ENCODE measurements at regions not wholly inside any gene's neighbourhood (a gene's known extent, or its start where the extent isn't known, plus 50 kb on each side); places are given as distances from the start of the nearest gene placed in this dataset.

DNA sequence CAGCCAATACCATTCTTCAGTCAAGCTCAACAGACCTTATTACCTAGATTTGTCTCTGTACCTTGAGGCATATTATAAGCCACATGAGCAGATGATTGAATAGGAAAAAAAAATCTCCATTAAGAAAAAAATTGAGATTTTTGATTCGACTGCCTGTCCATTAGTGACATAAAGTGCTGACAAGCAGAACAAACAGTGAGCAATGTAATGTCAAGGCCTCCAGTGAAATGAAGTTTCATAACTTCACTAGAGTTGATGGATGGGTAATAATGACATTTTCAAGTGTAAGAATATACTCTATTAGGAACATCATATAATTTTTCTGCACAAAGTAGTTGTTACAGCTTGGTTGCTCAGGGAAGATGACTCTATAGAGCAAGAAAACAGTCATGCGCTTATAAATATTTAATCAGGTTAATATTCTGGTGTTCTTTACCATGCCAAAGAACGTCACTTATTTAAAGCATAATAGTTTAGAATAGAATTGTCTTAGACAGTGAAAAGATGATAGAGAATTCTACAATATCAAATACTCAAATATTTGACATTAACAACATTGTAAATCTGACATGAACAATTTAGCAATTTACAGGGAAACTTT is 783.7 kb downstream of the EPHA7 start:
- CTCF ChIA-PET, result no interaction called here
- 100% methylated on average over 1 of the region's 3 CpGs for WGBS (ENCODE audit: insufficient coverage)
- no peaks in the 10 kb centered on the region for H3K27me3 ChIP-seq (replicated peaks in 2 of 5; ENCODE audit: control insufficient read depth in 4 of 5, insufficient read depth in 5 of 5, low read length in 4 of 5)
- no peaks in the 10 kb centered on the region for H3K4me1 ChIP-seq (ENCODE audit: control extremely low read depth in 1 of 4, control insufficient read depth in 4 of 4, insufficient read depth in 4 of 4, low read length in 3 of 4)
- no peak overlapping the region for H3K4me3 ChIP-seq (ENCODE audit: control insufficient read depth in 1 of 7, extremely low read depth in 1 of 7, insufficient read depth in 4 of 7, low read depth in 2 of 7, low read length in 6 of 7)
- H3K9me3 ChIP-seq (ENCODE audit: control extremely low read depth in 1 of 5, control insufficient read depth in 4 of 5, insufficient read depth in 2 of 5, low read depth in 1 of 5, low read length in 4 of 5), result no peaks in the 10 kb centered on the region
- no peaks in the 10 kb centered on the region for H3K36me3 ChIP-seq (ENCODE audit: control insufficient read depth in 4 of 4, insufficient read depth in 4 of 4, low read length in 3 of 4)
- H3K27ac ChIP-seq (ENCODE audit: insufficient read depth in 1 of 2, low read depth in 1 of 2, low read length in 2 of 2, poor library complexity in 1 of 2, severe bottlenecking in 2 of 2), result no peak overlapping the region
- DNase-seq, result no peak
- POLR2A ChIA-PET, result no interaction called here

DNA sequence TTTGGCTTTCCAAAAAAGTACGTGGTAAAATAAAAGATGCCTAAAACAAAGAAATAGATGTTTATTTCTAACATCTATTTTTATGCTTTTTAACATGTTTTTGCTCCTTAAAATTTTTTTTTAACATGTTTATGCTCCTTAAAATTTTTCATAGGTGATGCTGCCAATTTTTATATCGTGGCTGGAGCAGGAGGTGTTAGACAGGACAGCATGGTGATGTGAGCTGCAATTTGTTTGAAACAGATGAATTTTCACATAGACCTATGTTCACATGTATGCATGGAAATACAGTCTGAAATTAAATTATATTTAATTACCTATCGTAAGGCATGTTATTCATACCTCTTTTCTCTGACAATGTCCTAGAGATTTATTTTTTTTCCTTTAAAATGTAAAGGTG is 784.8 kb downstream of the EPHA7 start:
- H3K4me1 ChIP-seq (ENCODE audit: control extremely low read depth in 1 of 4, control insufficient read depth in 4 of 4, insufficient read depth in 4 of 4, low read length in 3 of 4), result no peaks in the 10 kb centered on the region
- ChIA-PET CTCF (no interaction called here), POLR2A (no interaction called here)
- WGBS (ENCODE audit: insufficient coverage), result no CpG with 5 or more reads among the region's 3 CpGs
- no peak overlapping the region for H3K27ac ChIP-seq (ENCODE audit: insufficient read depth in 1 of 2, low read depth in 1 of 2, low read length in 2 of 2, poor library complexity in 1 of 2, severe bottlenecking in 2 of 2)
- H3K36me3 ChIP-seq (ENCODE audit: control insufficient read depth in 4 of 4, insufficient read depth in 4 of 4, low read length in 3 of 4), result no peaks in the 10 kb centered on the region
- DNase-seq, result no peak
- no peak overlapping the region for H3K4me3 ChIP-seq (ENCODE audit: control insufficient read depth in 1 of 7, extremely low read depth in 1 of 7, insufficient read depth in 4 of 7, low read depth in 2 of 7, low read length in 6 of 7)
- no peaks in the 10 kb centered on the region for H3K27me3 ChIP-seq (replicated peaks in 2 of 5; ENCODE audit: control insufficient read depth in 4 of 5, insufficient read depth in 5 of 5, low read length in 4 of 5)
- no peaks in the 10 kb centered on the region for H3K9me3 ChIP-seq (ENCODE audit: control extremely low read depth in 1 of 5, control insufficient read depth in 4 of 5, insufficient read depth in 2 of 5, low read depth in 1 of 5, low read length in 4 of 5)

DNA sequence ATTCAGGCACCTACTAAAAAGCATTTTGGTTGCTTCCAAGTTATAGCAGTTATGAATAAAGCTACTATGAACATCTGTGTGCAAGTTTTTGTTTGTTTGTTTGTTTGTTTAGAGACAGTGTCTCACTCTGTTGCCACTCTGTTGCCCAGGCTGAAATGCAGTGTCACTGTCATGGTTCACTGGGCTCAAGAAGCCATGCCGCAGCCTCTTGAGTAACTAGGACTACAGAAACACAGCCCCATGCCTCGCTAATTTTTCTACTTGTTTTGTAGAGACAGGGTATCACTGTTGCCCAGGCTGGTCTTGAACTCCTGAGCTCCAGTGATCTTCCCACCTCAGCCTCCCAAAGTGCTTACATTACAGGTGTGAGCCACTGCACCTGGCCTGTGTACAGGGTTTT is 795.9 kb downstream of the EPHA7 start:
- Histone ChIP-seq H3K36me3 (ENCODE audit: control insufficient read depth in 4 of 4, insufficient read depth in 4 of 4, low read length in 3 of 4) (no peaks in the 10 kb centered on the region), H3K4me1 (ENCODE audit: control extremely low read depth in 1 of 4, control insufficient read depth in 4 of 4, insufficient read depth in 4 of 4, low read length in 3 of 4) (no peaks in the 10 kb centered on the region), H3K27me3 (replicated peaks in 2 of 5; ENCODE audit: control insufficient read depth in 4 of 5, insufficient read depth in 5 of 5, low read length in 4 of 5) (no peaks in the 10 kb centered on the region), H3K9me3 (ENCODE audit: control extremely low read depth in 1 of 5, control insufficient read depth in 4 of 5, insufficient read depth in 2 of 5, low read depth in 1 of 5, low read length in 4 of 5) (no peaks in the 10 kb centered on the region), H3K4me3 (ENCODE audit: control insufficient read depth in 1 of 7, extremely low read depth in 1 of 7, insufficient read depth in 4 of 7, low read depth in 2 of 7, low read length in 6 of 7) (no peak overlapping the region), H3K27ac (ENCODE audit: insufficient read depth in 1 of 2, low read depth in 1 of 2, low read length in 2 of 2, poor library complexity in 1 of 2, severe bottlenecking in 2 of 2) (no peak overlapping the region)
- ChIA-PET CTCF (interaction anchor here (1.0 kb wide), 1 partner anchor 15 kb away, joined by 3 read pairs; no protein-coding TSS in a partner anchor), POLR2A (no interaction called here)
- DNase-seq, result no peak
- WGBS (ENCODE audit: insufficient coverage), result 100% methylated on average over 1 of the region's 2 CpGs

DNA sequence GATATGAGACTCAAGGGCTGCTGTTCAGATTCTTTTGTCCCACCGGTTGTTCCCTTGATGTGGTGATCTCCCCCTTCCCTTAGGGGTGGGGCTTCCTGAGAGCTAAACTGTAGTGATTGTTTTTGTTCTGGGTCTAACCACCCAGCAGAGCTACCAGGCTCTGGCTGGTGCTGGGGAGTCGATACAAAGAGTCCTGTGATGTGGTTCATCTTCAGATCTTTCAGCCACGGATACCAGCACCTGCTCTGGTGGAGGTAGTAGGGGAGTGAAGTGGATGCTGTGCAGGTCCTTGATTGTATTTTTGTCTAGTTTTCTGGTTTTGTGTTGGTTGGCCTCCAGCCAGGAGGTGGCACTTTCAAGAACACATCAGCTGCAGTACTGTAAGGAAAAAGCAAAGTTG is 801.6 kb downstream of the EPHA7 start:
- ChIA-PET CTCF (no interaction called here), POLR2A (no interaction called here)
- no peaks in the 10 kb centered on the region for H3K4me1 ChIP-seq (ENCODE audit: control extremely low read depth in 1 of 4, control insufficient read depth in 4 of 4, insufficient read depth in 4 of 4, low read length in 3 of 4)
- DNase-seq, result no peak
- H3K27me3 ChIP-seq (replicated peaks in 2 of 5; ENCODE audit: control insufficient read depth in 4 of 5, insufficient read depth in 5 of 5, low read length in 4 of 5), result no peaks in the 10 kb centered on the region
- no peaks in the 10 kb centered on the region for H3K36me3 ChIP-seq (ENCODE audit: control insufficient read depth in 4 of 4, insufficient read depth in 4 of 4, low read length in 3 of 4)
- no peak overlapping the region for H3K27ac ChIP-seq (ENCODE audit: insufficient read depth in 1 of 2, low read depth in 1 of 2, low read length in 2 of 2, poor library complexity in 1 of 2, severe bottlenecking in 2 of 2)
- no peaks in the 10 kb centered on the region for H3K9me3 ChIP-seq (ENCODE audit: control extremely low read depth in 1 of 5, control insufficient read depth in 4 of 5, insufficient read depth in 2 of 5, low read depth in 1 of 5, low read length in 4 of 5)
- no peak overlapping the region for H3K4me3 ChIP-seq (ENCODE audit: control insufficient read depth in 1 of 7, extremely low read depth in 1 of 7, insufficient read depth in 4 of 7, low read depth in 2 of 7, low read length in 6 of 7)
- 89% methylated on average over 3 of the region's 3 CpGs for WGBS (ENCODE audit: insufficient coverage)

DNA sequence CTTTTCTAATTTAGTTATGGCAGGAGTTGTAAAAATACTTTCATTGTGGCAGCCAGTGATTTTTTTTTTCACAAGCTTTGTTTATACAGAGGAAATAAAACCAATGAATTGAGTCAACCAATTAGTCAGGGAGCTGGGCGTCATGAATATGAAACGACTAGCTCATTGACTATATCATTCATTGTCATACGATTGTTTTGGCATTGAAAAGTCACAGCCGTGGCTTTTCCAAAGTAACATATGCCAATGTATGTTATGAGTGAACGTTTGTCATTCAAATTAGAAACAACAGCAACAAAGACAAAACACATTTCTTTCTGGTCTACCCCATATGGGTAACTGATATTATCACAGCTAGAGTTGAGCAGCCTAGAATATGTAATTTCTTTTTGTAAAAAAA is 810.6 kb downstream of the EPHA7 start:
- ChIA-PET CTCF (interaction anchor here (0.6 kb wide), 1 partner anchor 15 kb away, joined by 3 read pairs; no protein-coding TSS in a partner anchor), POLR2A (no interaction called here)
- Histone ChIP-seq H3K27me3 (replicated peaks in 2 of 5; ENCODE audit: control insufficient read depth in 4 of 5, insufficient read depth in 5 of 5, low read length in 4 of 5) (no peaks in the 10 kb centered on the region), H3K27ac (ENCODE audit: insufficient read depth in 1 of 2, low read depth in 1 of 2, low read length in 2 of 2, poor library complexity in 1 of 2, severe bottlenecking in 2 of 2) (no peak overlapping the region), H3K9me3 (ENCODE audit: control extremely low read depth in 1 of 5, control insufficient read depth in 4 of 5, insufficient read depth in 2 of 5, low read depth in 1 of 5, low read length in 4 of 5) (peaks cover 0 to 1% (median 0%) of the 10 kb centered on the region in 5 experiments), H3K4me1 (ENCODE audit: control extremely low read depth in 1 of 4, control insufficient read depth in 4 of 4, insufficient read depth in 4 of 4, low read length in 3 of 4) (no peaks in the 10 kb centered on the region), H3K4me3 (ENCODE audit: control insufficient read depth in 1 of 7, extremely low read depth in 1 of 7, insufficient read depth in 4 of 7, low read depth in 2 of 7, low read length in 6 of 7) (no peak overlapping the region), H3K36me3 (ENCODE audit: control insufficient read depth in 4 of 4, insufficient read depth in 4 of 4, low read length in 3 of 4) (no peaks in the 10 kb centered on the region)
- no peak for DNase-seq
- WGBS (ENCODE audit: insufficient coverage), result no CpG with 5 or more reads among the region's 5 CpGs

DNA sequence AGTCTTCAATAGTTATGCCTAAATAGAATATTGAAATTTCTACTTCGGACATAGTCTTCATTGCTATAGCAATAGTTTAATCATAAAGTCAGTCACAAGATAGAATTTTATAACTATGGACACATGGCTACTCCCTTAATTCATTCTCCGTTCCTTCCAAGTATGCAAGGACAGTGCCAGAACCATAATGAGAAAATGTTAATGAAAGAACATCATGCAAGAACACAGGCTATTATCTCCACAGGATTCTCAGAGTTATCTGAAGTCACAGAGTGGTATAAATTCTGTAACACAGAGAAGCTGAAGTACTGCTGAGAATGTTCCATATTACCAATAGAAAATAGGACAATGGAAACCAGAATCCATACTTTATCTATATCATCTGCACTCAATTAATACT is 826.2 kb downstream of the EPHA7 start:
- no peaks in the 10 kb centered on the region for H3K27me3 ChIP-seq (replicated peaks in 2 of 5; ENCODE audit: control insufficient read depth in 4 of 5, insufficient read depth in 5 of 5, low read length in 4 of 5)
- CTCF ChIA-PET, result no interaction called here
- no peak for DNase-seq
- WGBS (ENCODE audit: insufficient coverage), result no CpG with 5 or more reads among the region's 2 CpGs
- no peaks in the 10 kb centered on the region for H3K4me1 ChIP-seq (ENCODE audit: control extremely low read depth in 1 of 4, control insufficient read depth in 4 of 4, insufficient read depth in 4 of 4, low read length in 3 of 4)
- no peaks in the 10 kb centered on the region for H3K9me3 ChIP-seq (ENCODE audit: control extremely low read depth in 1 of 5, control insufficient read depth in 4 of 5, insufficient read depth in 2 of 5, low read depth in 1 of 5, low read length in 4 of 5)
- H3K4me3 ChIP-seq (ENCODE audit: control insufficient read depth in 1 of 7, extremely low read depth in 1 of 7, insufficient read depth in 4 of 7, low read depth in 2 of 7, low read length in 6 of 7), result no peak overlapping the region
- POLR2A ChIA-PET, result no interaction called here
- H3K36me3 ChIP-seq (ENCODE audit: control insufficient read depth in 4 of 4, insufficient read depth in 4 of 4, low read length in 3 of 4), result no peaks in the 10 kb centered on the region
- H3K27ac ChIP-seq (ENCODE audit: insufficient read depth in 1 of 2, low read depth in 1 of 2, low read length in 2 of 2, poor library complexity in 1 of 2, severe bottlenecking in 2 of 2), result no peak overlapping the region

DNA sequence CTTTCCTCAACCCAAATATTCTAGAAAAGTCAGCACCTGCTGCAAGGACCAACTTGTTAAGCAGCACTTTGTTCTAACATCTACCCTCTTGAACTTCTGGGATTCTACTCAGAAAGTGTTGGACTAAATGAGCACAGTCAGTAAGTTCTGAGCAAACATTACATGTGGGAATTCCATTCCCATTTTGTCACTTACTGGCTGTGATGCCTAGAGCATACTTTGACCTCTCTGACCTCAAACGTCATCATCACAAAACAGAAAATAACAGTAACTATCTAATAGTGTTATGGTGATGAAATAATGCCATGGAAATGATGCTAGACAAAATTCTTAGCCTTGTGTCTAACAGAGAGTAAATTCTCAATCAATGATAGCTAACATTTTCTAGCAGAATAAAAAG is 829.4 kb downstream of the EPHA7 start:
- ChIA-PET POLR2A (no interaction called here), CTCF (interaction anchor here (1.0 kb wide), 1 partner anchor 10 kb away, joined by 3 read pairs; no protein-coding TSS in a partner anchor)
- no peaks in the 10 kb centered on the region for H3K36me3 ChIP-seq (ENCODE audit: control insufficient read depth in 4 of 4, insufficient read depth in 4 of 4, low read length in 3 of 4)
- no peak for DNase-seq
- WGBS (ENCODE audit: insufficient coverage), result no CpG with 5 or more reads among the region's 1 CpG
- no peak overlapping the region for H3K27ac ChIP-seq (ENCODE audit: insufficient read depth in 1 of 2, low read depth in 1 of 2, low read length in 2 of 2, poor library complexity in 1 of 2, severe bottlenecking in 2 of 2)
- no peaks in the 10 kb centered on the region for H3K4me1 ChIP-seq (ENCODE audit: control extremely low read depth in 1 of 4, control insufficient read depth in 4 of 4, insufficient read depth in 4 of 4, low read length in 3 of 4)
- no peaks in the 10 kb centered on the region for H3K9me3 ChIP-seq (ENCODE audit: control extremely low read depth in 1 of 5, control insufficient read depth in 4 of 5, insufficient read depth in 2 of 5, low read depth in 1 of 5, low read length in 4 of 5)
- H3K27me3 ChIP-seq (replicated peaks in 2 of 5; ENCODE audit: control insufficient read depth in 4 of 5, insufficient read depth in 5 of 5, low read length in 4 of 5), result no peaks in the 10 kb centered on the region
- no peak overlapping the region for H3K4me3 ChIP-seq (ENCODE audit: control insufficient read depth in 1 of 7, extremely low read depth in 1 of 7, insufficient read depth in 4 of 7, low read depth in 2 of 7, low read length in 6 of 7)

All from common myeloid progenitor, CD34-positive (primary cell).